GM12874 (cell line): ENCODE measurements at regions not wholly inside any gene's neighbourhood (a gene's known extent, or its start where the extent isn't known, plus 50 kb on each side); places are given as distances from the start of the nearest gene placed in this dataset.

Experiments used
- CTCF ChIP-seq: IDR thresholded peaks from 2 replicates; pipeline ENCODE4 v1.5.1; 2011; ENCODE audit warnings: low read depth, mild to moderate bottlenecking, control low read depth, low read length, moderate library complexity; ENCODE audit not compliant: insufficient read depth

GRCh38 chr3:102714567-102714966 is 279.8 kb downstream of the ZPLD1 start:
- TF ChIP-seq CTCF = no peak

GRCh38 chr3:102715030-102715697 is 280.3 kb downstream of the ZPLD1 start:
- no peak for TF ChIP-seq CTCF

GRCh38 chr3:102718651-102719050 is 283.8 kb downstream of the ZPLD1 start:
- TF ChIP-seq CTCF = no peak

- no peak for TF ChIP-seq CTCF
These were observed 287.5 kb downstream of the ZPLD1 start for GRCh38 chr3:102722317-102722716.

GRCh38 chr3:102727340-102727739 is 292.5 kb downstream of the ZPLD1 start:
- no peak for TF ChIP-seq CTCF

GRCh38 chr3:102733791-102734563 is 299.2 kb downstream of the ZPLD1 start:
- TF ChIP-seq CTCF = no peak

GRCh38 chr3:102735311-102735710 is 300.5 kb downstream of the ZPLD1 start:
- no peak for TF ChIP-seq CTCF
